K562 (cell line): ENCODE measurements at regions not wholly inside any gene's neighbourhood (a gene's known extent, or its start where the extent isn't known, plus 50 kb on each side); places are given as distances from the start of the nearest gene placed in this dataset.
A peak's percentile ranks its signal among the peaks of the same experiment; 100 is the strongest.

Source experiments
- ATAC-seq: fragments of 200-7000 bp; cut with Tn5 transposase; 3 replicates; pipeline ENCODE4 v1.9.1; 2020; ENCODE audit warnings: moderate library complexity
- BruUV-seq: library from RNA; stranded (reverse); fragments of 400-500 nt; replicated peaks from 2 replicates; lab custom pipeline; 2021; lab: Mats Ljungman, UMichigan
- CTCF ChIA-PET: fragments of 300-600 bp; formaldehyde crosslinking; extraction: SDS; loops from one replicate; lab custom pipeline; 2021; ENCODE audit warnings: low intra/inter-chr PET ratio; lab: Yijun Ruan, JAX
- POLR2A ChIA-PET: fragments of 300-600, 350-650 bp; sonication (Branson Sonifier 250); formaldehyde crosslinking; extraction: SDS; loops from one replicate; lab custom pipeline; 2021; ENCODE audit warnings: antibody characterized with exemption, inconsistent platforms; lab: Yijun Ruan, JAX
- DNase-seq, 4 experiments: peaks; one replicate each; pipeline versions ENCODE4 v3.0.0 to v3.0.0-alpha.2; 2011 to 2018; ENCODE audit warnings: low spot score in 3 of 4, mixed read lengths in 3 of 4; ENCODE audit errors: extremely low read depth in 1 of 4
- FAIRE-seq: peaks from 2 replicates; lab custom pipeline; 2011; peaks lifted over from hg19 to GRCh38; lab: Jason Lieb, UNC
- H2AFZ ChIP-seq: 2 replicates; pipeline ENCODE4 v1.6.0; 2011; ENCODE audit warnings: low read depth, low read length, control low read depth, inconsistent platforms
- H3K27ac ChIP-seq: fragments of 200-600 bp; 3 replicates; pipeline ENCODE4 v1.8.0; 2011; ENCODE audit warnings: low read depth, mild to moderate bottlenecking, control low read depth, inconsistent platforms, low read length, moderate library complexity, mixed read lengths; ENCODE audit errors: extremely low read depth
- H3K27me3 ChIP-seq, 2 experiments: fragments of 300-600 bp in 1 of 2; 2 replicates in 1 of 2; 3 replicates in 1 of 2; pipeline versions ENCODE4 v1.6.0 to v1.8.0; 2011; ENCODE audit warnings: inconsistent platforms in 2 of 2, low read length in 2 of 2, mild to moderate bottlenecking in 1 of 2, mixed read lengths in 1 of 2, moderate library complexity in 1 of 2; ENCODE audit not compliant: control insufficient read depth in 2 of 2, insufficient read depth in 2 of 2
- H3K36me3 ChIP-seq: fragments of 300-600 bp; 3 replicates; pipeline ENCODE4 v1.8.0; 2011; ENCODE audit warnings: mild to moderate bottlenecking, low read length, inconsistent platforms; ENCODE audit not compliant: control insufficient read depth, insufficient read depth
- H3K4me1 ChIP-seq, 2 experiments: fragments of 200-600 bp in 1 of 2; replicated peaks in 1 of 2; 2 replicates in 1 of 2; 3 replicates in 1 of 2; pipeline versions ENCODE4 v1.5.1 to v1.8.0; 2011; ENCODE audit warnings: inconsistent platforms in 2 of 2, low read length in 2 of 2, mild to moderate bottlenecking in 1 of 2, mixed read lengths in 1 of 2, moderate library complexity in 1 of 2; ENCODE audit not compliant: control insufficient read depth in 2 of 2, insufficient read depth in 2 of 2
- H3K4me2 ChIP-seq: 2 replicates; pipeline ENCODE4 v1.6.1; 2011; ENCODE audit warnings: low read length, control low read depth, inconsistent platforms, mixed read lengths; ENCODE audit not compliant: insufficient read depth
- H3K4me3 ChIP-seq: fragments of 200-600 bp; sonication (generic), shearing (Covaris generic); 2 replicates; pipeline ENCODE4 v1.5.1; 2016; ENCODE audit warnings: control low read depth, inconsistent platforms
- H3K79me2 ChIP-seq: fragments of 200-600 bp; 3 replicates; pipeline ENCODE4 v1.8.0; 2011; ENCODE audit warnings: low read length, inconsistent platforms; ENCODE audit not compliant: control insufficient read depth, insufficient read depth
- H3K9ac ChIP-seq, 2 experiments: 2 replicates each; pipeline versions ENCODE4 v1.6.0 to v1.6.1; 2011; ENCODE audit warnings: low read depth in 2 of 2, low read length in 2 of 2, control low read depth in 1 of 2, inconsistent platforms in 1 of 2, mild to moderate bottlenecking in 1 of 2, mixed read lengths in 1 of 2; ENCODE audit not compliant: insufficient read depth in 1 of 2
- H3K9me1 ChIP-seq: one replicate; pipeline ENCODE4 v1.6.0; 2011; ENCODE audit warnings: inconsistent platforms, mild to moderate bottlenecking, low read length, moderate library complexity; ENCODE audit not compliant: control insufficient read depth, insufficient read depth
- H3K9me3 ChIP-seq: replicated peaks from 2 replicates; pipeline ENCODE4 v1.5.1; 2011; ENCODE audit warnings: low read depth, low read length, inconsistent platforms; ENCODE audit not compliant: control insufficient read depth, insufficient read depth
- H4K20me1 ChIP-seq: replicated peaks from 2 replicates; pipeline ENCODE4 v1.6.1; 2011; ENCODE audit warnings: low read length, inconsistent platforms, mixed read lengths; ENCODE audit not compliant: control insufficient read depth, insufficient read depth
- ATF2 ChIP-seq: sonication (generic); formaldehyde crosslinking; IDR thresholded peaks from 2 replicates; pipeline ENCODE4 v1.8.1; 2022; ENCODE audit warnings: missing genetic modification reagents
- CEBPG ChIP-seq, 3 experiments: fragments of 200-800 bp in 1 of 3; sonication (Bioruptor generic) in 1 of 3; sonication (generic) in 1 of 3; formaldehyde crosslinking in 1 of 3; IDR thresholded peaks in 2 of 3; conservative IDR thresholded peaks in 1 of 3; 2 replicates each; pipeline versions ENCODE4 v1.6.1 to v1.8.0; 2016 to 2022; ENCODE audit warnings: missing compliant biosample characterization in 2 of 3, missing genetic modification characterization in 2 of 3, mild to moderate bottlenecking in 1 of 3, missing genetic modification reagents in 1 of 3
- CREB3L1 ChIP-seq: fragments of 450-650 bp; IDR thresholded peaks from 2 replicates; pipeline ENCODE4 v1.6.1; 2014; ENCODE audit warnings: low read depth, mild to moderate bottlenecking, moderate library complexity, borderline replicate concordance
- DACH1 ChIP-seq: fragments of 450-650 bp; IDR thresholded peaks from 2 replicates; pipeline ENCODE4 v1.6.1; 2018; ENCODE audit not compliant: partially characterized antibody
- ESRRB ChIP-seq: fragments of 250-450 bp; sonication (Bioruptor Pico); IDR thresholded peaks from 2 replicates; pipeline ENCODE4 v1.5.0; 2020; ENCODE audit warnings: mild to moderate bottlenecking, moderate library complexity, borderline replicate concordance
- HDAC6 ChIP-seq: IDR thresholded peaks from 2 replicates; pipeline ENCODE4 v1.6.1; 2012; ENCODE audit warnings: low read depth, mild to moderate bottlenecking, control low read depth, inconsistent platforms, low read length, moderate library complexity
- HMGXB4 ChIP-seq: sonication (generic); formaldehyde crosslinking; IDR thresholded peaks from 2 replicates; pipeline ENCODE4 v1.8.1; 2023; ENCODE audit warnings: mild to moderate bottlenecking, missing genetic modification reagents
- NR4A1 ChIP-seq, 2 experiments: fragments of 250-450 bp in 1 of 2; fragments of 450-650 bp in 1 of 2; sonication (Bioruptor Pico) in 1 of 2; IDR thresholded peaks; 2 replicates each; pipeline versions ENCODE4 v1.4.0 to v1.6.1; 2016 to 2020; ENCODE audit warnings: mild to moderate bottlenecking in 2 of 2, missing compliant biosample characterization in 1 of 2, missing genetic modification characterization in 1 of 2, moderate library complexity in 1 of 2
- PHF20 ChIP-seq: fragments of 450-650 bp; IDR thresholded peaks from 2 replicates; pipeline ENCODE4 v1.6.1; 2018; ENCODE audit not compliant: partially characterized antibody
- RBM17 ChIP-seq: fragments of 200-400 bp; formaldehyde crosslinking; IDR thresholded peaks from 2 replicates; pipeline ENCODE4 v1.6.1; 2017; ENCODE audit warnings: low read depth, mild to moderate bottlenecking, low read length, borderline replicate concordance
- SNAPC5 ChIP-seq: fragments of 250-450 bp; sonication (Bioruptor Pico); IDR thresholded peaks from 2 replicates; pipeline ENCODE4 v1.8.0; 2021; ENCODE audit warnings: moderate library complexity, mild to moderate bottlenecking, inconsistent platforms
- ZNF316 ChIP-seq: fragments of 450-650 bp; IDR thresholded peaks from 2 replicates; pipeline ENCODE4 v1.6.1; 2016
- ZNF512 ChIP-seq: IDR thresholded peaks from 2 replicates; pipeline ENCODE4 v1.6.1; 2016; ENCODE audit warnings: missing genetic modification characterization, missing compliant biosample characterization
- WGBS: fragments of 100-300 bp; shearing (Covaris generic); methylation state at CpG from one replicate; pipeline ENCODE4 v1.1.6; 2016; ENCODE audit warnings: low coverage, mixed read lengths; ENCODE audit not compliant: insufficient coverage; ENCODE audit errors: missing lambda C conversion rate; 5-methylcytosine and 5-hydroxymethylcytosine counted together
- in situ Hi-C: fragments of 300-500 bp; cut with MboI; formaldehyde crosslinking; loops from 4 replicates; pipeline ENCODE4 v1.15.0; 2018; ENCODE audit warnings: inconsistent platforms, mixed read lengths
- intact Hi-C: fragments of 100-400 bp; cut with micrococcal nuclease; formaldehyde crosslinking; loops from 2 replicates; pipeline ENCODE4 v1.14.2; 2022

GRCh38 chr5:38709678-38710306 lies 136.0 kb upstream of the OSMR start (continued):
- TF ChIP-seq HMGXB4 (CRISPR knock-in tag) (no peak), DACH1 (no peak)

GRCh38 chr5:38710627-38711026 lies 135.2 kb upstream of the OSMR start:
- DNase-seq (no peak), FAIRE-seq (no peak), ATAC-seq (no peak)
- Histone ChIP-seq H4K20me1 (no peaks in the 10 kb centered on the region), H3K9me1 (no peaks in the 10 kb centered on the region), H3K27me3 (peaks cover 3 to 10% of the 10 kb centered on the region in 2 experiments; a peak in 1 of 5 replicates), H3K4me1 (no peaks in the 10 kb centered on the region; a peak in 1 of 5 replicates), H3K9ac (no peak overlapping the region), H3K27ac (no peak overlapping the region), H3K4me3 (no peak overlapping the region), H3K79me2 (no peaks in the 10 kb centered on the region), H3K9me3 (no peaks in the 10 kb centered on the region), H2AFZ (no peak overlapping the region), H3K4me2 (no peak overlapping the region), H3K36me3 (no peaks in the 10 kb centered on the region)
- in situ Hi-C loops = no loop called here
- POLR2A ChIA-PET = interaction anchor here (0.6 to 1.2 kb wide), 4 partner anchors 11 to 134 kb away, joined by 3 read pairs; no protein-coding TSS in a partner anchor
- CTCF ChIA-PET = no interaction called here
- no TSS peak for BruUV-seq
- WGBS = 6% methylated on average over 2 of the region's 2 CpGs
- intact Hi-C loops = no loop called here
- TF ChIP-seq NR4A1 (CRISPR knock-in tag; IDR thresholded peaks at IDR 0.05) (no peak), NR4A1 (tag; IDR thresholded peaks at IDR 0.05) (no peak), HDAC6 (no peak), ZNF512 (no peak), ZNF316 (peak; percentile 52; the same call in 1 of the 2 replicates), PHF20 (no peak), CEBPG (CRISPR knock-in tag; IDR thresholded peaks at IDR 0.05) (no peak), CEBPG (tag; conservative IDR thresholded peaks at IDR 0.05 in 1 of 2, IDR thresholded peaks at IDR 0.05 in 1 of 2) (peak in 1 of 2 experiments; percentile 26; a peak in 1 of 4 replicates), RBM17 (no peak), ATF2 (no peak), SNAPC5 (CRISPR knock-in tag) (no peak), CREB3L1 (no peak), ESRRB (CRISPR knock-in tag) (no peak)
